GM12891 (cell line): ENCODE measurements at regions not wholly inside any gene's neighbourhood (a gene's known extent, or its start where the extent isn't known, plus 50 kb on each side); places are given as distances from the start of the nearest gene placed in this dataset.

Experiments
- PAX5 ChIP-seq: IDR thresholded peaks from 2 replicates; pipeline ENCODE4 v1.6.1; 2011; ENCODE audit warnings: low read length, moderate library complexity, mild to moderate bottlenecking; ENCODE audit not compliant: insufficient read depth, severe bottlenecking
- POLR2A ChIP-seq: IDR thresholded peaks from 2 replicates; pipeline ENCODE4 v1.6.1; 2011; ENCODE audit warnings: low read depth, low read length, control low read depth
- POLR2AphosphoS5 ChIP-seq: IDR thresholded peaks from 2 replicates; pipeline ENCODE4 v1.6.1; 2011; ENCODE audit warnings: low read depth, low read length, control low read depth
- POU2F2 ChIP-seq: IDR thresholded peaks from 2 replicates; pipeline ENCODE4 v1.6.1; 2011; ENCODE audit warnings: low read depth, mild to moderate bottlenecking, control low read depth, low read length, moderate library complexity
- SPI1 ChIP-seq: IDR thresholded peaks from 2 replicates; pipeline ENCODE4 v1.6.1; 2011; ENCODE audit warnings: low read depth, low read length, control low read depth
- TAF1 ChIP-seq: IDR thresholded peaks from 2 replicates; pipeline ENCODE4 v1.6.1; 2011; ENCODE audit warnings: low read depth, low read length, control low read depth

- TF ChIP-seq POLR2A (no peak), TAF1 (no peak), POLR2AphosphoS5 (no peak), PAX5 (no peak), SPI1 (no peak), POU2F2 (no peak)
Measured at GRCh38 chr2:34030273-34030672, 431.2 kb upstream of the FAM98A start.
